ENCODE measurements at regions not wholly inside any gene's neighbourhood (a gene's known extent, or its start where the extent isn't known, plus 50 kb on each side); places are given as distances from the start of the nearest gene placed in this dataset.

- 84 to 92% (median 88%) methylated on average over 4 to 5 of the region's 5 CpGs for WGBS, 5 donors
- H3K27ac ChIP-seq, result no peak overlapping the region
- H3K36me3 ChIP-seq, result no peaks in the 10 kb centered on the region
- no peak overlapping the region for H3K4me3 ChIP-seq
- DNase-seq, result peak; percentile 61
- intact Hi-C loops (cut with DNase I; ENCODE audit: low total_unique reads), result no loop called here
- no peaks in the 10 kb centered on the region for H3K9me3 ChIP-seq
- no peak for TF ChIP-seq POLR2AphosphoS5 (IDR thresholded peaks at IDR 0.05)
- TF ChIP-seq CTCF (IDR thresholded peaks at IDR 0.05 in 8 of 11, conservative IDR thresholded peaks at IDR 0.05 in 3 of 11), result no peak
- TF ChIP-seq POLR2A (IDR thresholded peaks at IDR 0.05), result no peak
- H3K27me3 ChIP-seq (replicated peaks in 1 of 7), result peaks cover 0 to 13% (median 0%) of the 10 kb centered on the region in 7 donors
- H3K4me1 ChIP-seq, result peaks cover 0 to 3% (median 0%) of the 10 kb centered on the region in 6 donors
Measured at GRCh38 chr21:43283136-43283924, 114.5 kb downstream of the CRYAA start.

- Histone ChIP-seq H3K4me3 (no peak overlapping the region), H3K36me3 (no peaks in the 10 kb centered on the region), H3K4me1 (peaks cover 0 to 5% (median 0%) of the 10 kb centered on the region in 6 donors), H3K27ac (no peak overlapping the region), H3K9me3 (no peaks in the 10 kb centered on the region), H3K27me3 (replicated peaks in 1 of 7) (peaks cover 0 to 21% (median 0%) of the 10 kb centered on the region in 7 donors)
- 76 to 90% (median 88%) methylated on average over 16 to 23 of the region's 23 CpGs for WGBS, 5 donors
- no peak for TF ChIP-seq POLR2A (IDR thresholded peaks at IDR 0.05)
- TF ChIP-seq POLR2AphosphoS5 (IDR thresholded peaks at IDR 0.05), result no peak
- no peak for TF ChIP-seq CTCF (IDR thresholded peaks at IDR 0.05 in 8 of 11, conservative IDR thresholded peaks at IDR 0.05 in 3 of 11)
- intact Hi-C loops (cut with DNase I; ENCODE audit: low total_unique reads), result no loop called here
- DNase-seq, result peak; percentile 52
Measured at GRCh38 chr21:43282358-43283120, 113.7 kb downstream of the CRYAA start.

GRCh38 chr21:43281661-43282357 is 113.0 kb downstream of the CRYAA start:
- Histone ChIP-seq H3K27ac (no peak overlapping the region), H3K4me3 (no peak overlapping the region), H3K9me3 (no peaks in the 10 kb centered on the region), H3K27me3 (replicated peaks in 1 of 7) (peaks cover 0 to 28% (median 0%) of the 10 kb centered on the region in 7 donors), H3K4me1 (peaks cover 0 to 5% (median 0%) of the 10 kb centered on the region in 6 donors), H3K36me3 (no peaks in the 10 kb centered on the region)
- intact Hi-C loops (cut with DNase I; ENCODE audit: low total_unique reads), result no loop called here
- DNase-seq, result peak; percentile 68
- 82 to 89% (median 84%) methylated on average over 12 of the region's 12 CpGs for WGBS, 5 donors
- TF ChIP-seq CTCF (IDR thresholded peaks at IDR 0.05 in 8 of 11, conservative IDR thresholded peaks at IDR 0.05 in 3 of 11) (no peak), POLR2A (IDR thresholded peaks at IDR 0.05) (no peak), POLR2AphosphoS5 (IDR thresholded peaks at IDR 0.05) (no peak)
